ENCODE measurements at regions not wholly inside any gene's neighbourhood (a gene's known extent, or its start where the extent isn't known, plus 50 kb on each side); places are given as distances from the start of the nearest gene placed in this dataset.

DNA sequence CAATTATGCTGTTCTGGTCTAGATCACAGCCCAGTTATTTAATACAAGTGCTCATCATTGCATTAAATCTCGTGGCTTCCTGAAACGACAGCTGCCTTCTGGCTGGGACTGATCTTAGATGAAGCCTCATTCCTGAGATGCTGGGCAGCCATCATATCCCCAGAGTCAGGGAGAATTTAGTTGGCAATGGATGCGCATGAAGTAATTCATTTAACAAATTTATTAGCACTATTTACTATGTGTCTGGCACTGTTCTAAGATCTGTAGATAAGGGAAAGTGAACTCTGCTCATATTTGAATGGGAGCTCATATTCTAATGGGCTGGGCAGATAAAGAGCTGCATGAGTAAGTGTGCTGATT lies 244.7 kb downstream of the KCNS3 start:
- TF ChIP-seq TCF7L2 (IDR thresholded peaks at IDR 0.05; ENCODE audit: borderline replicate concordance, low read depth, low read length) (no peak), ZNF114 (tag by site-specific recombination; IDR thresholded peaks at IDR 0.05) (no peak), ZNF24 (tag by site-specific recombination; IDR thresholded peaks at IDR 0.05) (no peak), BCL11A (tag by site-specific recombination; IDR thresholded peaks at IDR 0.05; ENCODE audit: low read depth) (no peak), ZNF23 (tag by site-specific recombination; IDR thresholded peaks at IDR 0.05; ENCODE audit: borderline replicate concordance) (no peak), ZNF350 (tag by site-specific recombination; IDR thresholded peaks at IDR 0.05) (no peak)
- TF ChIP-seq, protein P1, sequence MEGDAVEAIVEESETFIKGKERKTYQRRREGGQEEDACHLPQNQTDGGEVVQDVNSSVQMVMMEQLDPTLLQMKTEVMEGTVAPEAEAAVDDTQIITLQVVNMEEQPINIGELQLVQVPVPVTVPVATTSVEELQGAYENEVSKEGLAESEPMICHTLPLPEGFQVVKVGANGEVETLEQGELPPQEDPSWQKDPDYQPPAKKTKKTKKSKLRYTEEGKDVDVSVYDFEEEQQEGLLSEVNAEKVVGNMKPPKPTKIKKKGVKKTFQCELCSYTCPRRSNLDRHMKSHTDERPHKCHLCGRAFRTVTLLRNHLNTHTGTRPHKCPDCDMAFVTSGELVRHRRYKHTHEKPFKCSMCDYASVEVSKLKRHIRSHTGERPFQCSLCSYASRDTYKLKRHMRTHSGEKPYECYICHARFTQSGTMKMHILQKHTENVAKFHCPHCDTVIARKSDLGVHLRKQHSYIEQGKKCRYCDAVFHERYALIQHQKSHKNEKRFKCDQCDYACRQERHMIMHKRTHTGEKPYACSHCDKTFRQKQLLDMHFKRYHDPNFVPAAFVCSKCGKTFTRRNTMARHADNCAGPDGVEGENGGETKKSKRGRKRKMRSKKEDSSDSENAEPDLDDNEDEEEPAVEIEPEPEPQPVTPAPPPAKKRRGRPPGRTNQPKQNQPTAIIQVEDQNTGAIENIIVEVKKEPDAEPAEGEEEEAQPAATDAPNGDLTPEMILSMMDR (tag by site-specific recombination; IDR thresholded peaks at IDR 0.05), result no peak
- TF ChIP-seq, protein P2, sequence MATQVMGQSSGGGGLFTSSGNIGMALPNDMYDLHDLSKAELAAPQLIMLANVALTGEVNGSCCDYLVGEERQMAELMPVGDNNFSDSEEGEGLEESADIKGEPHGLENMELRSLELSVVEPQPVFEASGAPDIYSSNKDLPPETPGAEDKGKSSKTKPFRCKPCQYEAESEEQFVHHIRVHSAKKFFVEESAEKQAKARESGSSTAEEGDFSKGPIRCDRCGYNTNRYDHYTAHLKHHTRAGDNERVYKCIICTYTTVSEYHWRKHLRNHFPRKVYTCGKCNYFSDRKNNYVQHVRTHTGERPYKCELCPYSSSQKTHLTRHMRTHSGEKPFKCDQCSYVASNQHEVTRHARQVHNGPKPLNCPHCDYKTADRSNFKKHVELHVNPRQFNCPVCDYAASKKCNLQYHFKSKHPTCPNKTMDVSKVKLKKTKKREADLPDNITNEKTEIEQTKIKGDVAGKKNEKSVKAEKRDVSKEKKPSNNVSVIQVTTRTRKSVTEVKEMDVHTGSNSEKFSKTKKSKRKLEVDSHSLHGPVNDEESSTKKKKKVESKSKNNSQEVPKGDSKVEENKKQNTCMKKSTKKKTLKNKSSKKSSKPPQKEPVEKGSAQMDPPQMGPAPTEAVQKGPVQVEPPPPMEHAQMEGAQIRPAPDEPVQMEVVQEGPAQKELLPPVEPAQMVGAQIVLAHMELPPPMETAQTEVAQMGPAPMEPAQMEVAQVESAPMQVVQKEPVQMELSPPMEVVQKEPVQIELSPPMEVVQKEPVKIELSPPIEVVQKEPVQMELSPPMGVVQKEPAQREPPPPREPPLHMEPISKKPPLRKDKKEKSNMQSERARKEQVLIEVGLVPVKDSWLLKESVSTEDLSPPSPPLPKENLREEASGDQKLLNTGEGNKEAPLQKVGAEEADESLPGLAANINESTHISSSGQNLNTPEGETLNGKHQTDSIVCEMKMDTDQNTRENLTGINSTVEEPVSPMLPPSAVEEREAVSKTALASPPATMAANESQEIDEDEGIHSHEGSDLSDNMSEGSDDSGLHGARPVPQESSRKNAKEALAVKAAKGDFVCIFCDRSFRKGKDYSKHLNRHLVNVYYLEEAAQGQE (tag by site-specific recombination; IDR thresholded peaks at IDR 0.05), result no peak
- TF ChIP-seq, protein P3, sequence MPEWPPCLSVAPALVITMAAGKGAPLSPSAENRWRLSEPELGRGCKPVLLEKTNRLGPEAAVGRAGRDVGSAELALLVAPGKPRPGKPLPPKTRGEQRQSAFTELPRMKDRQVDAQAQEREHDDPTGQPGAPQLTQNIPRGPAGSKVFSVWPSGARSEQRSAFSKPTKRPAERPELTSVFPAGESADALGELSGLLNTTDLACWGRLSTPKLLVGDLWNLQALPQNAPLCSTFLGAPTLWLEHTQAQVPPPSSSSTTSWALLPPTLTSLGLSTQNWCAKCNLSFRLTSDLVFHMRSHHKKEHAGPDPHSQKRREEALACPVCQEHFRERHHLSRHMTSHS (tag by site-specific recombination; IDR thresholded peaks at IDR 0.05), result no peak
- TF ChIP-seq, protein P4, sequence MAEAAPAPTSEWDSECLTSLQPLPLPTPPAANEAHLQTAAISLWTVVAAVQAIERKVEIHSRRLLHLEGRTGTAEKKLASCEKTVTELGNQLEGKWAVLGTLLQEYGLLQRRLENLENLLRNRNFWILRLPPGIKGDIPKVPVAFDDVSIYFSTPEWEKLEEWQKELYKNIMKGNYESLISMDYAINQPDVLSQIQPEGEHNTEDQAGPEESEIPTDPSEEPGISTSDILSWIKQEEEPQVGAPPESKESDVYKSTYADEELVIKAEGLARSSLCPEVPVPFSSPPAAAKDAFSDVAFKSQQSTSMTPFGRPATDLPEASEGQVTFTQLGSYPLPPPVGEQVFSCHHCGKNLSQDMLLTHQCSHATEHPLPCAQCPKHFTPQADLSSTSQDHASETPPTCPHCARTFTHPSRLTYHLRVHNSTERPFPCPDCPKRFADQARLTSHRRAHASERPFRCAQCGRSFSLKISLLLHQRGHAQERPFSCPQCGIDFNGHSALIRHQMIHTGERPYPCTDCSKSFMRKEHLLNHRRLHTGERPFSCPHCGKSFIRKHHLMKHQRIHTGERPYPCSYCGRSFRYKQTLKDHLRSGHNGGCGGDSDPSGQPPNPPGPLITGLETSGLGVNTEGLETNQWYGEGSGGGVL (tag by site-specific recombination; IDR thresholded peaks at IDR 0.05), result no peak

Data from HEK293 (cell line).